H1 (cell line): ENCODE measurements at regions not wholly inside any gene's neighbourhood (a gene's known extent, or its start where the extent isn't known, plus 50 kb on each side); places are given as distances from the start of the nearest gene placed in this dataset.

Source experiments
- BCL11A ChIP-seq, 2 experiments: IDR thresholded peaks; one replicate each; pipeline ENCODE4 v1.6.1; 2011; ENCODE audit warnings: low read depth in 2 of 2, low read length in 2 of 2, mild to moderate bottlenecking in 2 of 2
- CHD1 ChIP-seq: IDR thresholded peaks from 2 replicates; pipeline ENCODE4 v1.6.1; 2012; ENCODE audit warnings: low read depth, low read length, improper control_type of control experiment
- CHD7 ChIP-seq: fragments of 300-600 bp; sonication (generic); IDR thresholded peaks from 2 replicates; pipeline ENCODE4 v1.7.1; 2012; ENCODE audit warnings: low read length, moderate library complexity, mild to moderate bottlenecking, inconsistent platforms; ENCODE audit not compliant: insufficient replicate concordance
- CREB1 ChIP-seq: IDR thresholded peaks from 2 replicates; pipeline ENCODE4 v1.6.1; 2012; ENCODE audit warnings: inconsistent platforms
- GABPA ChIP-seq: IDR thresholded peaks from 2 replicates; pipeline ENCODE4 v1.6.1; 2011; ENCODE audit warnings: mild to moderate bottlenecking, low read length, moderate library complexity, borderline replicate concordance; ENCODE audit not compliant: insufficient read depth
- GTF2F1 ChIP-seq: IDR thresholded peaks from 2 replicates; pipeline ENCODE4 v1.6.1; 2012; ENCODE audit warnings: low read depth, low read length, improper control_type of control experiment, borderline replicate concordance
- JUND ChIP-seq: IDR thresholded peaks from 2 replicates; pipeline ENCODE4 v1.6.1; 2011; ENCODE audit warnings: mild to moderate bottlenecking, improper control_type of control experiment, low read length
- RXRA ChIP-seq: IDR thresholded peaks from 2 replicates; pipeline ENCODE4 v1.6.1; 2011; ENCODE audit warnings: low read depth, mild to moderate bottlenecking, low read length, moderate library complexity; ENCODE audit not compliant: insufficient read depth
- SIX5 ChIP-seq: IDR thresholded peaks from 2 replicates; pipeline ENCODE4 v1.6.1; 2011; ENCODE audit warnings: mild to moderate bottlenecking, low read depth, low read length

GRCh38 chr6:26204332-26205160 is 117.3 kb downstream of the HFE start (continued):
- peak; percentile 74 for TF ChIP-seq CHD7
- peak; percentile 100 for TF ChIP-seq JUND
- TF ChIP-seq GTF2F1: peak; percentile 96
- no peak for TF ChIP-seq BCL11A (IDR thresholded peaks at IDR 0.05; ENCODE audit: low read depth in 2 of 2, low read length in 2 of 2)
- no peak for TF ChIP-seq RXRA
- TF ChIP-seq SIX5: no peak
- no peak for TF ChIP-seq GABPA
- peak; percentile 92 for TF ChIP-seq CREB1
- peak; percentile 87; the same call in 1 of the 2 replicates for TF ChIP-seq CHD1
